ENCODE measurements at regions not wholly inside any gene's neighbourhood (a gene's known extent, or its start where the extent isn't known, plus 50 kb on each side); places are given as distances from the start of the nearest gene placed in this dataset.

- H3K4me3 ChIP-seq (ENCODE audit: low read depth, low read length) = no peak overlapping the region
- H3K27me3 ChIP-seq (ENCODE audit: control insufficient read depth, insufficient read depth, low read length) = no peaks in the 10 kb centered on the region
- H3K36me3 ChIP-seq (ENCODE audit: control insufficient read depth, insufficient read depth, low read length) = no peaks in the 10 kb centered on the region
- no peak for DNase-seq (ENCODE audit: low read depth)
- TF ChIP-seq CTCF (IDR thresholded peaks at IDR 0.05; ENCODE audit: insufficient read depth, low read length, poor library complexity, severe bottlenecking) = no peak
Measured at GRCh38 chr10:8462565-8462964, 408.1 kb downstream of the GATA3 start.

- no peak for DNase-seq (ENCODE audit: low read depth)
Measured at GRCh38 chr10:8463853-8464252, 409.4 kb downstream of the GATA3 start.

GRCh38 chr10:8468477-8468876 is 414.0 kb downstream of the GATA3 start:
- no peaks in the 10 kb centered on the region for H3K27me3 ChIP-seq (ENCODE audit: control insufficient read depth, insufficient read depth, low read length)
- TF ChIP-seq CTCF (IDR thresholded peaks at IDR 0.05; ENCODE audit: insufficient read depth, low read length, poor library complexity, severe bottlenecking) = no peak
- DNase-seq (ENCODE audit: low read depth) = no peak

More at GRCh38 chr10:8463853-8464252, 409.4 kb downstream of the GATA3 start:
- no peak for TF ChIP-seq CTCF (IDR thresholded peaks at IDR 0.05; ENCODE audit: insufficient read depth, low read length, poor library complexity, severe bottlenecking)
- Histone ChIP-seq H3K36me3 (ENCODE audit: control insufficient read depth, insufficient read depth, low read length) (no peaks in the 10 kb centered on the region), H3K4me3 (ENCODE audit: low read depth, low read length) (no peak overlapping the region), H3K27me3 (ENCODE audit: control insufficient read depth, insufficient read depth, low read length) (no peaks in the 10 kb centered on the region)

GRCh38 chr10:8473205-8473604 is 418.7 kb downstream of the GATA3 start:
- H3K4me3 ChIP-seq (ENCODE audit: low read depth, low read length) = no peak overlapping the region
- no peak for DNase-seq (ENCODE audit: low read depth)
- no peaks in the 10 kb centered on the region for H3K27me3 ChIP-seq (ENCODE audit: control insufficient read depth, insufficient read depth, low read length)
- TF ChIP-seq CTCF (IDR thresholded peaks at IDR 0.05; ENCODE audit: insufficient read depth, low read length, poor library complexity, severe bottlenecking) = no peak
- H3K36me3 ChIP-seq (ENCODE audit: control insufficient read depth, insufficient read depth, low read length) = no peaks in the 10 kb centered on the region

More at GRCh38 chr10:8468477-8468876, 414.0 kb downstream of the GATA3 start:
- Histone ChIP-seq H3K36me3 (ENCODE audit: control insufficient read depth, insufficient read depth, low read length) (no peaks in the 10 kb centered on the region), H3K4me3 (ENCODE audit: low read depth, low read length) (no peak overlapping the region)

GRCh38 chr10:8477300-8477699 is 422.8 kb downstream of the GATA3 start:
- DNase-seq (ENCODE audit: low read depth) = no peak

More at GRCh38 chr10:8477300-8477699, 422.8 kb downstream of the GATA3 start:
- Histone ChIP-seq H3K4me3 (ENCODE audit: low read depth, low read length) (no peak overlapping the region), H3K36me3 (ENCODE audit: control insufficient read depth, insufficient read depth, low read length) (no peaks in the 10 kb centered on the region), H3K27me3 (ENCODE audit: control insufficient read depth, insufficient read depth, low read length) (no peaks in the 10 kb centered on the region)
- no peak for TF ChIP-seq CTCF (IDR thresholded peaks at IDR 0.05; ENCODE audit: insufficient read depth, low read length, poor library complexity, severe bottlenecking)

Measured in kidney epithelial cell (primary cell).